ENCODE measurements at regions not wholly inside any gene's neighbourhood (a gene's known extent, or its start where the extent isn't known, plus 50 kb on each side); places are given as distances from the start of the nearest gene placed in this dataset.

DNA sequence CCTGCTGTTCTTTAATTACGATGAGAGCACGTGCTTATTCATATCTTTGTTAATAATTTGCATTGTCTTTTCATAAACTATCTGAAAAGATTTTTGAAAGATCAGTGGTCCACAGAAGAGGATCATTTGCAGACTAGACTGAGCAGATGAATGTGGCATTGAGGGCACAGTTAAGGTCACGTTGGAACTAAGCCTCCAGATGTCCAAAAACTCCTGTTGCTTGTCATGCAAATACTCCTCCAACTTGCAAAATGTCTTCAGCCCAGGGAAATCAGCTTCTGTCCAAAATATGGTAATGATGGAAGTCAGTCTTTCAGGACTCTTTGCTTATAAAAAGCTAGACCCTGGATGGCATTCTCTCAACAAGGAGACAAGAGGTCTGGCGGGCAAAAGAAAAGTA lies 201.6 kb upstream of the TMEM260 start:
- no peak overlapping the region for H3K4me3 Mint-ChIP-seq
- TF ChIP-seq GTF2I (CRISPR knock-in tag; conservative IDR thresholded peaks at IDR 0.05) (no peak), ZNF138 (CRISPR knock-in tag; conservative IDR thresholded peaks at IDR 0.05) (no peak), ZNF263 (CRISPR knock-in tag; IDR thresholded peaks at IDR 0.05; ENCODE audit: low read depth) (no peak), ZNF317 (CRISPR knock-in tag; IDR thresholded peaks at IDR 0.05; ENCODE audit: borderline replicate concordance, low read depth) (no peak), ZNF121 (CRISPR knock-in tag; IDR thresholded peaks at IDR 0.05) (no peak)
- TF ChIP-seq, protein P1, sequence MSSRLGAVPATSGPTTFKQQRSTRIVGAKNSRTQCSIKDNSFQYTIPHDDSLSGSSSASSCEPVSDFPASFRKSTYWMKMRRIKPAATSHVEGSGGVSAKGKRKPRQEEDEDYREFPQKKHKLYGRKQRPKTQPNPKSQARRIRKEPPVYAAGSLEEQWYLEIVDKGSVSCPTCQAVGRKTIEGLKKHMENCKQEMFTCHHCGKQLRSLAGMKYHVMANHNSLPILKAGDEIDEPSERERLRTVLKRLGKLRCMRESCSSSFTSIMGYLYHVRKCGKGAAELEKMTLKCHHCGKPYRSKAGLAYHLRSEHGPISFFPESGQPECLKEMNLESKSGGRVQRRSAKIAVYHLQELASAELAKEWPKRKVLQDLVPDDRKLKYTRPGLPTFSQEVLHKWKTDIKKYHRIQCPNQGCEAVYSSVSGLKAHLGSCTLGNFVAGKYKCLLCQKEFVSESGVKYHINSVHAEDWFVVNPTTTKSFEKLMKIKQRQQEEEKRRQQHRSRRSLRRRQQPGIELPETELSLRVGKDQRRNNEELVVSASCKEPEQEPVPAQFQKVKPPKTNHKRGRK (CRISPR knock-in tag; IDR thresholded peaks at IDR 0.05; ENCODE audit: borderline replicate concordance), result no peak
- TF ChIP-seq, protein P2, sequence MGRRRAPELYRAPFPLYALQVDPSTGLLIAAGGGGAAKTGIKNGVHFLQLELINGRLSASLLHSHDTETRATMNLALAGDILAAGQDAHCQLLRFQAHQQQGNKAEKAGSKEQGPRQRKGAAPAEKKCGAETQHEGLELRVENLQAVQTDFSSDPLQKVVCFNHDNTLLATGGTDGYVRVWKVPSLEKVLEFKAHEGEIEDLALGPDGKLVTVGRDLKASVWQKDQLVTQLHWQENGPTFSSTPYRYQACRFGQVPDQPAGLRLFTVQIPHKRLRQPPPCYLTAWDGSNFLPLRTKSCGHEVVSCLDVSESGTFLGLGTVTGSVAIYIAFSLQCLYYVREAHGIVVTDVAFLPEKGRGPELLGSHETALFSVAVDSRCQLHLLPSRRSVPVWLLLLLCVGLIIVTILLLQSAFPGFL (CRISPR knock-in tag; IDR thresholded peaks at IDR 0.05; ENCODE audit: borderline replicate concordance), result no peak
- TF ChIP-seq, protein P3, sequence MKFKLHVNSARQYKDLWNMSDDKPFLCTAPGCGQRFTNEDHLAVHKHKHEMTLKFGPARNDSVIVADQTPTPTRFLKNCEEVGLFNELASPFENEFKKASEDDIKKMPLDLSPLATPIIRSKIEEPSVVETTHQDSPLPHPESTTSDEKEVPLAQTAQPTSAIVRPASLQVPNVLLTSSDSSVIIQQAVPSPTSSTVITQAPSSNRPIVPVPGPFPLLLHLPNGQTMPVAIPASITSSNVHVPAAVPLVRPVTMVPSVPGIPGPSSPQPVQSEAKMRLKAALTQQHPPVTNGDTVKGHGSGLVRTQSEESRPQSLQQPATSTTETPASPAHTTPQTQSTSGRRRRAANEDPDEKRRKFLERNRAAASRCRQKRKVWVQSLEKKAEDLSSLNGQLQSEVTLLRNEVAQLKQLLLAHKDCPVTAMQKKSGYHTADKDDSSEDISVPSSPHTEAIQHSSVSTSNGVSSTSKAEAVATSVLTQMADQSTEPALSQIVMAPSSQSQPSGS (CRISPR knock-in tag; IDR thresholded peaks at IDR 0.05; ENCODE audit: borderline replicate concordance, low read depth), result no peak
- TF ChIP-seq, protein P4, sequence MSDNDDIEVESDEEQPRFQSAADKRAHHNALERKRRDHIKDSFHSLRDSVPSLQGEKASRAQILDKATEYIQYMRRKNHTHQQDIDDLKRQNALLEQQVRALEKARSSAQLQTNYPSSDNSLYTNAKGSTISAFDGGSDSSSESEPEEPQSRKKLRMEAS (CRISPR knock-in tag; IDR thresholded peaks at IDR 0.05), result no peak
- TF ChIP-seq, protein P5, sequence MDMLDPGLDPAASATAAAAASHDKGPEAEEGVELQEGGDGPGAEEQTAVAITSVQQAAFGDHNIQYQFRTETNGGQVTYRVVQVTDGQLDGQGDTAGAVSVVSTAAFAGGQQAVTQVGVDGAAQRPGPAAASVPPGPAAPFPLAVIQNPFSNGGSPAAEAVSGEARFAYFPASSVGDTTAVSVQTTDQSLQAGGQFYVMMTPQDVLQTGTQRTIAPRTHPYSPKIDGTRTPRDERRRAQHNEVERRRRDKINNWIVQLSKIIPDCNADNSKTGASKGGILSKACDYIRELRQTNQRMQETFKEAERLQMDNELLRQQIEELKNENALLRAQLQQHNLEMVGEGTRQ (CRISPR knock-in tag; IDR thresholded peaks at IDR 0.05), result no peak
- H3K27ac Mint-ChIP-seq, result 0 out of 2 replicates have a peak overlapping the region, but pooled peaks have one; percentile 6
- peaks cover 19% of the 10 kb centered on the region for H3K9me3 Mint-ChIP-seq
- peaks cover 1% of the 10 kb centered on the region for H3K36me3 Mint-ChIP-seq
- CTCF ChIA-PET, result interaction anchor here (1.8 kb wide), 1 partner anchor 113 kb away, joined by 3 read pairs; no protein-coding TSS in a partner anchor
- DNase-seq (ENCODE audit: low spot score) (no peak), ATAC-seq (no peak)
- POLR2A ChIA-PET, result no interaction called here
- no peaks in the 10 kb centered on the region for H3K27me3 Mint-ChIP-seq (ENCODE audit: low read depth)
- H3K4me1 Mint-ChIP-seq, result peaks cover 13% of the 10 kb centered on the region

DNA sequence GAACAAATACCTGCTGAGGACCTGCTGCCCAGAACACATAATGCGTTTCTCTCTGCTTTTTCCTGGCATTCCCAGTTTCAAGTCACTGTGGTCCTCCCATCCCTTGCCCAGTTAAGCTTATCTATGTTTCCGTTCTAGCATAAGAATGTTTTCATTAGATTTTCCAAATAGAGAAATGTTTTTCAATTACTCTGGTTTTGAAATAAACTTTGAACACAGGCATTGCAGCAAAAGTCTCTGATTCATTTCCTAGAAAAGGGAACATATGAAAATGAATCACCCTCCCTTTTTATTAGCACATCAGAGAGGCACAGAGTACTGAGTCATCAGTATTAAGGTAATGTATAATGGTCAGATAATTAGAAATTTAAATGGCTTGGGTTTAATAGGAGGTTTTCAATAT lies 201.1 kb upstream of the TMEM260 start:
- no peak overlapping the region for H3K27ac Mint-ChIP-seq
- CTCF ChIA-PET, result interaction anchor here (1.8 kb wide), 1 partner anchor 112 kb away, joined by 3 read pairs; no protein-coding TSS in a partner anchor
- no peaks in the 10 kb centered on the region for H3K36me3 Mint-ChIP-seq
- H3K27me3 Mint-ChIP-seq (ENCODE audit: low read depth), result no peaks in the 10 kb centered on the region
- DNase-seq (ENCODE audit: low spot score), result no peak
- TF ChIP-seq NFE2L1 (CRISPR knock-in tag; IDR thresholded peaks at IDR 0.05) (no peak), ZNF219 (CRISPR knock-in tag; IDR thresholded peaks at IDR 0.05; ENCODE audit: borderline replicate concordance) (no peak), SOX15 (CRISPR knock-in tag; IDR thresholded peaks at IDR 0.05) (no peak), GABPB1 (CRISPR knock-in tag; IDR thresholded peaks at IDR 0.05) (no peak), MYBL2 (CRISPR knock-in tag; IDR thresholded peaks at IDR 0.05) (no peak), TEAD1 (CRISPR knock-in tag; IDR thresholded peaks at IDR 0.05) (no peak), ZNF232 (CRISPR knock-in tag; IDR thresholded peaks at IDR 0.05) (no peak), NFYB (CRISPR knock-in tag; conservative IDR thresholded peaks at IDR 0.05; ENCODE audit: low read depth) (no peak), ZBTB21 (CRISPR knock-in tag; IDR thresholded peaks at IDR 0.05; ENCODE audit: borderline replicate concordance) (no peak)
- TF ChIP-seq, protein P6, sequence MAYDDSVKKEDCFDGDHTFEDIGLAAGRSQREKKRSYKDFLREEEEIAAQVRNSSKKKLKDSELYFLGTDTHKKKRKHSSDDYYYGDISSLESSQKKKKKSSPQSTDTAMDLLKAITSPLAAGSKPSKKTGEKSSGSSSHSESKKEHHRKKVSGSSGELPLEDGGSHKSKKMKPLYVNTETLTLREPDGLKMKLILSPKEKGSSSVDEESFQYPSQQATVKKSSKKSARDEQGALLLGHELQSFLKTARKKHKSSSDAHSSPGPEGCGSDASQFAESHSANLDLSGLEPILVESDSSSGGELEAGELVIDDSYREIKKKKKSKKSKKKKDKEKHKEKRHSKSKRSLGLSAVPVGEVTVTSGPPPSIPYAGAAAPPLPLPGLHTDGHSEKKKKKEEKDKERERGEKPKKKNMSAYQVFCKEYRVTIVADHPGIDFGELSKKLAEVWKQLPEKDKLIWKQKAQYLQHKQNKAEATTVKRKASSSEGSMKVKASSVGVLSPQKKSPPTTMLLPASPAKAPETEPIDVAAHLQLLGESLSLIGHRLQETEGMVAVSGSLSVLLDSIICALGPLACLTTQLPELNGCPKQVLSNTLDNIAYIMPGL (CRISPR knock-in tag; IDR thresholded peaks at IDR 0.05), result no peak
- TF ChIP-seq, protein P5 (CRISPR knock-in tag; IDR thresholded peaks at IDR 0.05), result no peak
- TF ChIP-seq, protein P7, sequence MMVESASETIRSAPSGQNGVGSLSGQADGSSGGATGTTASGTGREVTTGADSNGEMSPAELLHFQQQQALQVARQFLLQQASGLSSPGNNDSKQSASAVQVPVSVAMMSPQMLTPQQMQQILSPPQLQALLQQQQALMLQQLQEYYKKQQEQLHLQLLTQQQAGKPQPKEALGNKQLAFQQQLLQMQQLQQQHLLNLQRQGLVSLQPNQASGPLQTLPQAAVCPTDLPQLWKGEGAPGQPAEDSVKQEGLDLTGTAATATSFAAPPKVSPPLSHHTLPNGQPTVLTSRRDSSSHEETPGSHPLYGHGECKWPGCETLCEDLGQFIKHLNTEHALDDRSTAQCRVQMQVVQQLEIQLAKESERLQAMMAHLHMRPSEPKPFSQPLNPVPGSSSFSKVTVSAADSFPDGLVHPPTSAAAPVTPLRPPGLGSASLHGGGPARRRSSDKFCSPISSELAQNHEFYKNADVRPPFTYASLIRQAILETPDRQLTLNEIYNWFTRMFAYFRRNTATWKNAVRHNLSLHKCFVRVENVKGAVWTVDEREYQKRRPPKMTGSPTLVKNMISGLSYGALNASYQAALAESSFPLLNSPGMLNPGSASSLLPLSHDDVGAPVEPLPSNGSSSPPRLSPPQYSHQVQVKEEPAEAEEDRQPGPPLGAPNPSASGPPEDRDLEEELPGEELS (CRISPR knock-in tag; IDR thresholded peaks at IDR 0.05), result no peak
- TF ChIP-seq, protein P8, sequence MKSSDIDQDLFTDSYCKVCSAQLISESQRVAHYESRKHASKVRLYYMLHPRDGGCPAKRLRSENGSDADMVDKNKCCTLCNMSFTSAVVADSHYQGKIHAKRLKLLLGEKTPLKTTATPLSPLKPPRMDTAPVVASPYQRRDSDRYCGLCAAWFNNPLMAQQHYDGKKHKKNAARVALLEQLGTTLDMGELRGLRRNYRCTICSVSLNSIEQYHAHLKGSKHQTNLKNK (CRISPR knock-in tag; IDR thresholded peaks at IDR 0.05), result no peak
- no peak overlapping the region for H3K4me3 Mint-ChIP-seq
- H3K4me1 Mint-ChIP-seq, result peaks cover 13% of the 10 kb centered on the region
- ATAC-seq, result no peak
- H3K9me3 Mint-ChIP-seq, result peaks cover 19% of the 10 kb centered on the region
- POLR2A ChIA-PET, result no interaction called here

All from WTC11 (cell line).